GM23338 (cell line): ENCODE measurements at regions not wholly inside any gene's neighbourhood (a gene's known extent, or its start where the extent isn't known, plus 50 kb on each side); places are given as distances from the start of the nearest gene placed in this dataset.

ENCODE experiments used
- ATAC-seq: fragments of 200-7000 bp; cut with Tn5 transposase; 3 replicates; pipeline ENCODE4 v1.9.1; 2020
- DNase-seq: peaks from one replicate; pipeline ENCODE4 v3.0.0-alpha.2; 2015; ENCODE audit warnings: low spot score
- H2AFZ ChIP-seq: fragments of 200-600 bp; sonication (generic); 2 replicates; pipeline ENCODE4 v1.8.0; 2016; ENCODE audit warnings: antibody characterized with exemption, mild to moderate bottlenecking, moderate library complexity
- H3F3A ChIP-seq: fragments of 200-600 bp; sonication (generic); replicated peaks from 2 replicates; pipeline ENCODE4 v1.8.0; 2017; ENCODE audit warnings: antibody characterized with exemption, mixed run types, low read depth
- H3K27ac ChIP-seq: fragments of 200-600 bp; sonication (generic); 2 replicates; pipeline ENCODE4 v1.6.1; 2016; ENCODE audit warnings: low read depth
- H3K27me3 ChIP-seq: fragments of 200-600 bp; sonication (generic); 2 replicates; pipeline ENCODE4 v1.8.0; 2016; ENCODE audit warnings: mild to moderate bottlenecking, mixed run types, moderate library complexity; ENCODE audit not compliant: insufficient read depth
- H3K36me3 ChIP-seq: fragments of 200-600 bp; sonication (generic); 2 replicates; pipeline ENCODE4 v1.8.0; 2016; ENCODE audit warnings: mild to moderate bottlenecking; ENCODE audit not compliant: insufficient read depth
- H3K4me1 ChIP-seq: fragments of 200-600 bp; sonication (generic); 2 replicates; pipeline ENCODE4 v1.8.0; 2016; ENCODE audit warnings: mild to moderate bottlenecking, moderate library complexity; ENCODE audit not compliant: insufficient read depth
- H3K4me2 ChIP-seq: fragments of 200-600 bp; sonication (generic); 2 replicates; pipeline ENCODE4 v1.7.1; 2017; ENCODE audit warnings: mixed run types
- H3K4me3 ChIP-seq: fragments of 200-600 bp; sonication (generic); 2 replicates; pipeline ENCODE4 v1.6.1; 2016; ENCODE audit warnings: mixed run types
- H3K79me2 ChIP-seq: fragments of 200-600 bp; sonication (generic); replicated peaks from 2 replicates; pipeline ENCODE4 v1.8.0; 2017; ENCODE audit warnings: mild to moderate bottlenecking; ENCODE audit not compliant: insufficient read depth
- H3K9me2 ChIP-seq: fragments of 200-600 bp; sonication (generic); 2 replicates; pipeline ENCODE4 v1.8.0; 2017; ENCODE audit not compliant: insufficient read depth
- H4K20me1 ChIP-seq: fragments of 200-600 bp; sonication (generic); replicated peaks from 2 replicates; pipeline ENCODE4 v1.8.0; 2017; ENCODE audit warnings: mild to moderate bottlenecking; ENCODE audit not compliant: insufficient read depth
- H3K27ac Mint-ChIP-seq: 2 replicates; pipeline ENCODE4 v1.8.0; 2020; ENCODE audit warnings: inconsistent platforms, mild to moderate bottlenecking, moderate library complexity, mixed read lengths
- H3K27me3 Mint-ChIP-seq: 3 replicates; pipeline ENCODE4 v1.8.0; 2022; ENCODE audit warnings: low read depth, mild to moderate bottlenecking, moderate library complexity, mixed read lengths, inconsistent platforms; ENCODE audit not compliant: insufficient read depth, poor library complexity
- H3K36me3 Mint-ChIP-seq: 3 replicates; pipeline ENCODE4 v1.8.0; 2021; ENCODE audit warnings: low read depth, mild to moderate bottlenecking, inconsistent platforms, moderate library complexity, mixed read lengths
- H3K4me1 Mint-ChIP-seq: 3 replicates; pipeline ENCODE4 v1.8.0; 2020; ENCODE audit warnings: mild to moderate bottlenecking, inconsistent platforms, mixed read lengths
- H3K4me3 Mint-ChIP-seq: 3 replicates; pipeline ENCODE4 v1.8.0; 2021; ENCODE audit warnings: moderate library complexity, mild to moderate bottlenecking, inconsistent platforms, mixed read lengths
- H3K9me3 Mint-ChIP-seq: 3 replicates; pipeline ENCODE4 v1.8.0; 2020; ENCODE audit warnings: moderate library complexity, mild to moderate bottlenecking, inconsistent platforms, mixed read lengths
- CTCF ChIP-seq, 2 experiments: fragments of 200-600 bp in 1 of 2; sonication (generic) in 1 of 2; conservative IDR thresholded peaks; 2 replicates each; pipeline versions ENCODE4 v1.5.1 to v1.6.1; 2016 to 2017; ENCODE audit warnings: antibody characterized with exemption in 2 of 2, low read depth in 2 of 2, mild to moderate bottlenecking in 2 of 2, moderate library complexity in 1 of 2
- EZH2 ChIP-seq: fragments of 200-600 bp; sonication (generic); IDR thresholded peaks from one replicate; pipeline ENCODE4 v1.8.0; 2017; ENCODE audit warnings: antibody characterized with exemption, mild to moderate bottlenecking, low read depth; ENCODE audit not compliant: unreplicated experiment
- EZH2phosphoT487 ChIP-seq: fragments of 200-600 bp; sonication (generic); IDR thresholded peaks from one replicate; pipeline ENCODE4 v1.8.1; 2018; ENCODE audit warnings: antibody characterized with exemption; ENCODE audit not compliant: unreplicated experiment
- NANOG ChIP-seq: IDR thresholded peaks from 2 replicates; pipeline ENCODE4 v1.6.1; 2016; ENCODE audit warnings: antibody characterized with exemption, borderline replicate concordance
- POLR2AphosphoS5 ChIP-seq: IDR thresholded peaks from 2 replicates; pipeline ENCODE4 v1.6.1; 2016; ENCODE audit warnings: antibody characterized with exemption, low read depth
- ZNF114 ChIP-seq: fragments of 250-450 bp; sonication (Bioruptor Pico); IDR thresholded peaks from 2 replicates; pipeline ENCODE4 v1.5.0; 2020; ENCODE audit warnings: mild to moderate bottlenecking, moderate library complexity
- ZNF462 ChIP-seq: fragments of 250-450 bp; sonication (Bioruptor Pico); IDR thresholded peaks from 2 replicates; pipeline ENCODE4 v1.5.0; 2020; ENCODE audit warnings: mild to moderate bottlenecking, moderate library complexity
- TF ChIP-seq, protein P1 (sequence below): IDR thresholded peaks from one replicate; pipeline ENCODE4 v1.6.1; 2018; ENCODE audit warnings: antibody characterized with exemption; ENCODE audit not compliant: unreplicated experiment

DNA sequence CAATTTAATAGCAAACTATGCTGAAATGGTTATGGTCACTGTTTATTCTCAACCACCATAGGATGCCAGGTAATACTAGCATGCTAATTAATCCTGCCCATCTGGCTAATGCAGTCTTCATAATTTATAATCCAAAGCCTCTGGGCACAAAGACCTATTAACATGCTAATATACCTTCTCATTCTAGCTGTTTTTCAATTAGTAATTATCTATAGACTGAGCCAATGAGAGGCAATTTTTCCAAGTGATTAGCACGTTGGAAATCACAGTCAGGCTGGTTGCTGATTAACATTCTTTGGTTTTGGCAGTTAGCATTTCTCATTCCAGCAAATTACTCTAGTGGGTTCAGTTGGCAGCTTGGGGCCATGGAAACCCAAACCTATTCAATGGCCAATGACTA lies 357.2 kb downstream of the SEC23A start:
- ATAC-seq, result no peak
- H3K9me2 ChIP-seq, result no peaks in the 10 kb centered on the region

More for the DNA sequence above, 357.2 kb downstream of the SEC23A start:
- H3K36me3 Mint-ChIP-seq, result no peaks in the 10 kb centered on the region
- DNase-seq, result no peak
- no peak overlapping the region for H3K27ac Mint-ChIP-seq
- H3K27me3 ChIP-seq, result no peaks in the 10 kb centered on the region
- H2AFZ ChIP-seq, result no peak overlapping the region
- peaks cover 12% of the 10 kb centered on the region for H3K4me1 Mint-ChIP-seq
- H3K4me2 ChIP-seq, result no peak overlapping the region
- peaks cover 2% of the 10 kb centered on the region for H3K27me3 Mint-ChIP-seq
- no peak overlapping the region for H3K4me3 ChIP-seq
- no peaks in the 10 kb centered on the region for H3K79me2 ChIP-seq
- no peak overlapping the region for H3K27ac ChIP-seq
- no peaks in the 10 kb centered on the region; the same call in 1 of the 3 replicates for H3K9me3 Mint-ChIP-seq
- H3K36me3 ChIP-seq, result no peaks in the 10 kb centered on the region
- H3K4me1 ChIP-seq, result no peaks in the 10 kb centered on the region
- H3F3A ChIP-seq, result no peaks in the 10 kb centered on the region
- H4K20me1 ChIP-seq, result no peaks in the 10 kb centered on the region
- TF ChIP-seq EZH2 (no peak), POLR2AphosphoS5 (no peak), EZH2phosphoT487 (no peak), ZNF114 (CRISPR knock-in tag) (no peak), ZNF462 (CRISPR knock-in tag) (no peak), CTCF (conservative IDR thresholded peaks at IDR 0.05; ENCODE audit: low read depth in 2 of 2) (no peak), NANOG (no peak)
- TF ChIP-seq, protein P1, sequence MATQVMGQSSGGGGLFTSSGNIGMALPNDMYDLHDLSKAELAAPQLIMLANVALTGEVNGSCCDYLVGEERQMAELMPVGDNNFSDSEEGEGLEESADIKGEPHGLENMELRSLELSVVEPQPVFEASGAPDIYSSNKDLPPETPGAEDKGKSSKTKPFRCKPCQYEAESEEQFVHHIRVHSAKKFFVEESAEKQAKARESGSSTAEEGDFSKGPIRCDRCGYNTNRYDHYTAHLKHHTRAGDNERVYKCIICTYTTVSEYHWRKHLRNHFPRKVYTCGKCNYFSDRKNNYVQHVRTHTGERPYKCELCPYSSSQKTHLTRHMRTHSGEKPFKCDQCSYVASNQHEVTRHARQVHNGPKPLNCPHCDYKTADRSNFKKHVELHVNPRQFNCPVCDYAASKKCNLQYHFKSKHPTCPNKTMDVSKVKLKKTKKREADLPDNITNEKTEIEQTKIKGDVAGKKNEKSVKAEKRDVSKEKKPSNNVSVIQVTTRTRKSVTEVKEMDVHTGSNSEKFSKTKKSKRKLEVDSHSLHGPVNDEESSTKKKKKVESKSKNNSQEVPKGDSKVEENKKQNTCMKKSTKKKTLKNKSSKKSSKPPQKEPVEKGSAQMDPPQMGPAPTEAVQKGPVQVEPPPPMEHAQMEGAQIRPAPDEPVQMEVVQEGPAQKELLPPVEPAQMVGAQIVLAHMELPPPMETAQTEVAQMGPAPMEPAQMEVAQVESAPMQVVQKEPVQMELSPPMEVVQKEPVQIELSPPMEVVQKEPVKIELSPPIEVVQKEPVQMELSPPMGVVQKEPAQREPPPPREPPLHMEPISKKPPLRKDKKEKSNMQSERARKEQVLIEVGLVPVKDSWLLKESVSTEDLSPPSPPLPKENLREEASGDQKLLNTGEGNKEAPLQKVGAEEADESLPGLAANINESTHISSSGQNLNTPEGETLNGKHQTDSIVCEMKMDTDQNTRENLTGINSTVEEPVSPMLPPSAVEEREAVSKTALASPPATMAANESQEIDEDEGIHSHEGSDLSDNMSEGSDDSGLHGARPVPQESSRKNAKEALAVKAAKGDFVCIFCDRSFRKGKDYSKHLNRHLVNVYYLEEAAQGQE, result no peak
- no peak overlapping the region for H3K4me3 Mint-ChIP-seq
